ENCODE measurements at regions not wholly inside any gene's neighbourhood (a gene's known extent, or its start where the extent isn't known, plus 50 kb on each side); places are given as distances from the start of the nearest gene placed in this dataset.

DNA sequence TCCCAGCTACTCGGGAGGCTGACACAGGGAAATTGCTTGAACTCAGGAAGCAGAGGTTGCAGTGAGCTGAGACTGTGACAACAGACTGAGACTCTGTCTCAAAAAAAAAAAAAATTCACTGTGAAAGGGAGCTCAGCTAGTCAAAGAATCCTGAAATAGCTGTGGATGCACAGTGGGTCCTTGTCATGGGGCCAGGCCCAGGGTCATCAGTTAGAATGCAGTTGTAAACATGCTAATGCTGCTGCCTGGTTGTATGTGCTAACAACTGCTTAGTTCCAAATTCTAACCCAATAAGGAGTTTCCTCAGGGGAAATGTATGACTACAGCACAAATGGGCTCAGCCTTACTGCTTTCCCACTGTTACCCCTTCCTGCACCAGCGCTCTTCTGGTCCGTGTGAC lies 84.0 kb downstream of the PALM2AKAP2 start:
- Histone ChIP-seq H3K36me3 (no peaks in the 10 kb centered on the region), H3K27ac (no peak overlapping the region), H3K27me3 (no peaks in the 10 kb centered on the region), H3K4me1 (no peaks in the 10 kb centered on the region), H3K4me3 (no peak overlapping the region), H3K9me3 (no peaks in the 10 kb centered on the region)
- TF ChIP-seq, protein P1, sequence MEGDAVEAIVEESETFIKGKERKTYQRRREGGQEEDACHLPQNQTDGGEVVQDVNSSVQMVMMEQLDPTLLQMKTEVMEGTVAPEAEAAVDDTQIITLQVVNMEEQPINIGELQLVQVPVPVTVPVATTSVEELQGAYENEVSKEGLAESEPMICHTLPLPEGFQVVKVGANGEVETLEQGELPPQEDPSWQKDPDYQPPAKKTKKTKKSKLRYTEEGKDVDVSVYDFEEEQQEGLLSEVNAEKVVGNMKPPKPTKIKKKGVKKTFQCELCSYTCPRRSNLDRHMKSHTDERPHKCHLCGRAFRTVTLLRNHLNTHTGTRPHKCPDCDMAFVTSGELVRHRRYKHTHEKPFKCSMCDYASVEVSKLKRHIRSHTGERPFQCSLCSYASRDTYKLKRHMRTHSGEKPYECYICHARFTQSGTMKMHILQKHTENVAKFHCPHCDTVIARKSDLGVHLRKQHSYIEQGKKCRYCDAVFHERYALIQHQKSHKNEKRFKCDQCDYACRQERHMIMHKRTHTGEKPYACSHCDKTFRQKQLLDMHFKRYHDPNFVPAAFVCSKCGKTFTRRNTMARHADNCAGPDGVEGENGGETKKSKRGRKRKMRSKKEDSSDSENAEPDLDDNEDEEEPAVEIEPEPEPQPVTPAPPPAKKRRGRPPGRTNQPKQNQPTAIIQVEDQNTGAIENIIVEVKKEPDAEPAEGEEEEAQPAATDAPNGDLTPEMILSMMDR (IDR thresholded peaks at IDR 0.05), result no peak
- TF ChIP-seq POLR2A (IDR thresholded peaks at IDR 0.05) (no peak), POLR2AphosphoS5 (IDR thresholded peaks at IDR 0.05) (no peak)
- intact Hi-C loops (cut with DNase I; ENCODE audit: low total_unique reads), result loop anchor here (5.0 kb wide), 1 partner anchor 742 kb away; no protein-coding TSS in a partner anchor
- DNase-seq (ENCODE audit: low spot score in 2 of 2), result no peak

DNA sequence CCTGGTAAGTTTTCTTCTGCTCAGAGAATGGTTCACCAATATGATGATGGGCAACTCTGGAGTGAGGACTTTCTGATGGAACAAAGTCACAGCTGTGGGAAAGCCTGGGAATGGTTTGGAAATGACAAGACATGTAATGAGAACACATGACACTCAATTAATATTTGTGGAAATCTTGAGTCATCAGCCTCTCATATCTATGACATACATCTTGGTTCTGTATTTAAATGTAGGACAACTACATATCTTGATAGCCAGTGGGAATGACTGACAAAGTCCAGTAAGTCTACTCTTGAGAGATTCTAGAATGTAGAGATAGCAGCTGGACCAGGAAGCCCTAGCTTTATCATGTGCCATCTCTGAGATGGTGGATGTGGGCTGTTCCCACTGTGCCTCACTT lies 85.5 kb downstream of the PALM2AKAP2 start:
- no peaks in the 10 kb centered on the region for H3K9me3 ChIP-seq
- no peaks in the 10 kb centered on the region for H3K36me3 ChIP-seq
- no peak overlapping the region for H3K27ac ChIP-seq
- TF ChIP-seq POLR2AphosphoS5 (IDR thresholded peaks at IDR 0.05) (no peak), POLR2A (IDR thresholded peaks at IDR 0.05) (no peak)
- TF ChIP-seq, protein P1 (IDR thresholded peaks at IDR 0.05), result no peak
- H3K27me3 ChIP-seq, result peaks cover 0 to 3% of the 10 kb centered on the region in 2 donors
- no peak for DNase-seq (ENCODE audit: low spot score in 2 of 2)
- no peak overlapping the region for H3K4me3 ChIP-seq
- intact Hi-C loops (cut with DNase I; ENCODE audit: low total_unique reads), result no loop called here
- H3K4me1 ChIP-seq, result no peaks in the 10 kb centered on the region

DNA sequence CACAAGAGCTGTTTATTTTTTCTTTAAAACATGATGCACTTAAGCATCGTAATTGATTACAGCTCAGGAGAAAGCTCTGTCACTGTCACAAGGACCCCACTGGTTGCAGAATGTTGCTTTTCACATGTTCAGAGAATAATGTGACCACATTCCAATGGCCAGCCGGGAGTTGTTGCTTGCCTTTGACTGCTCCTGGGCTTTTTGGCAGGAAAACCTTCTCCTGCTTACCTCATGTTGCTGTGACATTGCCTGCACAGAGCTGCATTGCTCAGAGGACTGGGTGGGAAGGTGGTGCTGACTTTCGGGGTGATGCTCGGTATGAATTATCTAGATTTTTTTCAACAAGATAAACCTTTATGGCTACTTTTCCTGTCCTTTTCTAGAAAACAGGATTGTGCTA lies 88.2 kb downstream of the PALM2AKAP2 start:
- Histone ChIP-seq H3K4me1 (no peaks in the 10 kb centered on the region), H3K4me3 (no peak overlapping the region), H3K9me3 (no peaks in the 10 kb centered on the region), H3K27me3 (peaks cover 0 to 3% of the 10 kb centered on the region in 2 donors), H3K36me3 (no peaks in the 10 kb centered on the region), H3K27ac (no peak overlapping the region)
- DNase-seq (ENCODE audit: low spot score in 2 of 2), result no peak
- TF ChIP-seq POLR2AphosphoS5 (IDR thresholded peaks at IDR 0.05), result no peak
- no peak for TF ChIP-seq POLR2A (IDR thresholded peaks at IDR 0.05)
- TF ChIP-seq, protein P1 (IDR thresholded peaks at IDR 0.05), result no peak
- intact Hi-C loops (cut with DNase I; ENCODE audit: low total_unique reads), result no loop called here

DNA sequence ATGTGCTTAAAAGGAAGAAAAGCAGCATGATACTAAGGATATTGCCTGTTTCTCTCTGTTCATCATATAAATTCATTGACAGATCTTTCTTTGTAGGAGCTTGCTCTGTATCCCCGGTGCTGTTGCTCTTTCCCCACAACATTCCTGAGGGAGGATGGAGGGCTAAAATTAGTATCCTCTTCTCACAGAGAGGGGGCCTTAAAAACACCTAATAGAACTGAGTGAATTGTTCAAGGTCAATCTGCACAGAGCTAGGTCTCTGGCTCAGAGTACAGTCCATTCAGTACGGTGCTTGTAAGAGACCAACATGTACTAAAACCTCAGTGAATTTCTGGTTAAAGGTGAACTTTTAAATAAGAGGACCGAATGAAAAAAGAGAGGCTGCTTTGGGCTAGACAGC lies 88.7 kb downstream of the PALM2AKAP2 start:
- Histone ChIP-seq H3K36me3 (no peaks in the 10 kb centered on the region), H3K4me1 (no peaks in the 10 kb centered on the region), H3K9me3 (no peaks in the 10 kb centered on the region), H3K27ac (no peak overlapping the region), H3K4me3 (no peak overlapping the region), H3K27me3 (peaks cover 0 to 3% of the 10 kb centered on the region in 2 donors)
- DNase-seq (ENCODE audit: low spot score in 2 of 2), result no peak
- TF ChIP-seq, protein P1 (IDR thresholded peaks at IDR 0.05), result no peak
- TF ChIP-seq POLR2AphosphoS5 (IDR thresholded peaks at IDR 0.05) (no peak), POLR2A (IDR thresholded peaks at IDR 0.05) (no peak)
- intact Hi-C loops (cut with DNase I; ENCODE audit: low total_unique reads), result no loop called here

DNA sequence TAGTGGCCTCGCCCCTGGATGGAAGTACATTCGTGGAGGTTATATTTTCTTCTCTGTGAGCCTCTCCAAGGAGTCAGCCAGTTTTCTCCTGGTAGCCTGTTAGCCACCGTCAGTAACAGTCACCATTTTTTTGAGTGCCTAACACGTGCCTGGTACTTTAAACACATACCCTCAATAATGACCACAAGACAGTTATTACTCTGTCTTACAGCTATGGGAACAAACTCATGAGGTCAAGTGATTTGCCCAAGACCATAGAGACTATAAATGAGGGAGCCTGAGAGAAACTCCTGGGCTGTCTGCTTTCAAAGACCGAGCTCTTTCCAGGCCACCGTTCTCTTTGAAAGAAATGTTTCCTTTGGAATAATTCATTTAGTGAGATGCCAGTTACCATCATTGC lies 90.4 kb downstream of the PALM2AKAP2 start:
- no peak for DNase-seq (ENCODE audit: low spot score in 2 of 2)
- Histone ChIP-seq H3K4me1 (no peaks in the 10 kb centered on the region), H3K4me3 (no peak overlapping the region), H3K9me3 (no peaks in the 10 kb centered on the region), H3K36me3 (no peaks in the 10 kb centered on the region), H3K27me3 (peaks cover 0 to 3% of the 10 kb centered on the region in 2 donors), H3K27ac (no peak overlapping the region)
- intact Hi-C loops (cut with DNase I; ENCODE audit: low total_unique reads), result no loop called here
- TF ChIP-seq, protein P1 (IDR thresholded peaks at IDR 0.05), result no peak
- TF ChIP-seq POLR2AphosphoS5 (IDR thresholded peaks at IDR 0.05), result no peak
- TF ChIP-seq POLR2A (IDR thresholded peaks at IDR 0.05), result no peak
